GM12878 (cell line): ENCODE measurements at regions not wholly inside any gene's neighbourhood (a gene's known extent, or its start where the extent isn't known, plus 50 kb on each side); places are given as distances from the start of the nearest gene placed in this dataset.

Source experiments
- CREB1 ChIP-seq: IDR thresholded peaks from 2 replicates; pipeline ENCODE4 v1.6.1; 2012; ENCODE audit warnings: low read depth, mild to moderate bottlenecking, inconsistent platforms
- DPF2 ChIP-seq: fragments of 450-650 bp; IDR thresholded peaks from 2 replicates; pipeline ENCODE4 v1.6.1; 2017; ENCODE audit warnings: mild to moderate bottlenecking
- ELK1 ChIP-seq: IDR thresholded peaks from 2 replicates; pipeline ENCODE4 v1.6.1; 2012; ENCODE audit warnings: low read depth, low read length, improper control_type of control experiment
- EP300 ChIP-seq, 2 experiments: fragments of 150-350 bp in 1 of 2; IDR thresholded peaks; 2 replicates each; pipeline ENCODE4 v1.6.1; 2011 to 2012; ENCODE audit warnings: low read depth in 2 of 2, low read length in 2 of 2, borderline replicate concordance in 1 of 2, improper control_type of control experiment in 1 of 2, inconsistent platforms in 1 of 2; ENCODE audit not compliant: control insufficient read depth in 1 of 2
- ETV6 ChIP-seq, 2 experiments: fragments of 450-650 bp in 1 of 2; IDR thresholded peaks in 1 of 2; conservative IDR thresholded peaks in 1 of 2; 2 replicates each; pipeline ENCODE4 v1.6.1; 2014; ENCODE audit warnings: antibody characterized with exemption in 1 of 2, borderline replicate concordance in 1 of 2, low read depth in 1 of 2, mild to moderate bottlenecking in 1 of 2, moderate library complexity in 1 of 2
- EZH2 ChIP-seq: IDR thresholded peaks from 2 replicates; pipeline ENCODE4 v1.6.1; 2012; ENCODE audit warnings: low read depth, mild to moderate bottlenecking, control low read depth, inconsistent platforms, low read length, borderline replicate concordance; ENCODE audit not compliant: control insufficient read depth
- RCOR1 ChIP-seq: conservative IDR thresholded peaks from 2 replicates; pipeline ENCODE4 v1.6.1; 2012; ENCODE audit warnings: low read depth, low read length, improper control_type of control experiment
- SRF ChIP-seq, 2 experiments: IDR thresholded peaks; 2 replicates each; pipeline ENCODE4 v1.6.1; 2011; ENCODE audit warnings: low read depth in 2 of 2, low read length in 2 of 2, mild to moderate bottlenecking in 1 of 2, moderate library complexity in 1 of 2
- TAF1 ChIP-seq: IDR thresholded peaks from 2 replicates; pipeline ENCODE4 v1.6.1; 2011; ENCODE audit warnings: mild to moderate bottlenecking, low read depth, low read length, borderline replicate concordance
- USF1 ChIP-seq: IDR thresholded peaks from 2 replicates; pipeline ENCODE4 v1.6.1; 2011; ENCODE audit warnings: borderline replicate concordance, low read depth, mild to moderate bottlenecking, moderate library complexity, mixed read lengths, low read length; ENCODE audit not compliant: insufficient read depth; ENCODE audit errors: extremely low read length
- ZNF687 ChIP-seq: fragments of 450-650 bp; IDR thresholded peaks from 2 replicates; pipeline ENCODE4 v1.6.1; 2017; ENCODE audit warnings: mild to moderate bottlenecking, moderate library complexity
- TF ChIP-seq, protein P1 (sequence below), 3 experiments: IDR thresholded peaks in 2 of 3; conservative IDR thresholded peaks in 1 of 3; 2 replicates each; pipeline ENCODE4 v1.5.1; 2011; ENCODE audit warnings: low read depth in 3 of 3, low read length in 3 of 3, mild to moderate bottlenecking in 3 of 3, control low read depth in 2 of 3, moderate library complexity in 2 of 3, inconsistent platforms in 1 of 3, mixed read lengths in 1 of 3; ENCODE audit not compliant: control insufficient read depth in 2 of 3, insufficient read depth in 1 of 3; ENCODE audit errors: extremely low read depth in 1 of 3

DNA sequence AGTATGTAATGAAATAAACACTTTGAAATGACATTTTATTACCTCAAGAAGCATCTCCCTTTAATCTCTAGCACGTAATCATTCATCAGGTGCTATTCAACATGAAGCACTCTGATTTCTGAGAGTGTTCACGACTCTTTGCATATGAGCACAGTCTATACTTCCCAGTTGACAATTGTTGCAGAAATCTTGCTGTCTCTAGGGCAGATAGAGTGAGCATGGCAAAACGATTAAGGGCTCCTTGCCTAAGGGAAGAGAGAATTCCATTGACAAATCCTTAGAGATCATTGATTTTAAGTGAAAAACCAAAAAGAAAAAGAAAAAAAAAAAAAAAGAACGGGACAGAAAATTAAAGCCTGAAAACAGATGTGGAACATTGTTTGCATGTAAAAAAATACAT is 107.6 kb downstream of the C12orf50 start:
- TF ChIP-seq, protein P1, sequence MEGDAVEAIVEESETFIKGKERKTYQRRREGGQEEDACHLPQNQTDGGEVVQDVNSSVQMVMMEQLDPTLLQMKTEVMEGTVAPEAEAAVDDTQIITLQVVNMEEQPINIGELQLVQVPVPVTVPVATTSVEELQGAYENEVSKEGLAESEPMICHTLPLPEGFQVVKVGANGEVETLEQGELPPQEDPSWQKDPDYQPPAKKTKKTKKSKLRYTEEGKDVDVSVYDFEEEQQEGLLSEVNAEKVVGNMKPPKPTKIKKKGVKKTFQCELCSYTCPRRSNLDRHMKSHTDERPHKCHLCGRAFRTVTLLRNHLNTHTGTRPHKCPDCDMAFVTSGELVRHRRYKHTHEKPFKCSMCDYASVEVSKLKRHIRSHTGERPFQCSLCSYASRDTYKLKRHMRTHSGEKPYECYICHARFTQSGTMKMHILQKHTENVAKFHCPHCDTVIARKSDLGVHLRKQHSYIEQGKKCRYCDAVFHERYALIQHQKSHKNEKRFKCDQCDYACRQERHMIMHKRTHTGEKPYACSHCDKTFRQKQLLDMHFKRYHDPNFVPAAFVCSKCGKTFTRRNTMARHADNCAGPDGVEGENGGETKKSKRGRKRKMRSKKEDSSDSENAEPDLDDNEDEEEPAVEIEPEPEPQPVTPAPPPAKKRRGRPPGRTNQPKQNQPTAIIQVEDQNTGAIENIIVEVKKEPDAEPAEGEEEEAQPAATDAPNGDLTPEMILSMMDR (IDR thresholded peaks at IDR 0.05 in 2 of 3, conservative IDR thresholded peaks at IDR 0.05 in 1 of 3; ENCODE audit: control insufficient read depth in 2 of 3, extremely low read depth in 1 of 3, insufficient read depth in 1 of 3, low read depth in 3 of 3, low read length in 3 of 3): no peak
- TF ChIP-seq RCOR1 (no peak), EP300 (IDR thresholded peaks at IDR 0.05; ENCODE audit: borderline replicate concordance in 1 of 2, control insufficient read depth in 1 of 2, low read depth in 2 of 2, low read length in 2 of 2) (no peak), ELK1 (no peak), DPF2 (no peak), EZH2 (no peak), SRF (IDR thresholded peaks at IDR 0.05; ENCODE audit: low read depth in 2 of 2, low read length in 2 of 2) (no peak), TAF1 (no peak), USF1 (no peak), ZNF687 (no peak), CREB1 (no peak), ETV6 (conservative IDR thresholded peaks at IDR 0.05 in 1 of 2, IDR thresholded peaks at IDR 0.05 in 1 of 2; ENCODE audit: borderline replicate concordance in 1 of 2, low read depth in 1 of 2) (no peak)
